NB4 (cell line): ENCODE measurements at regions not wholly inside any gene's neighbourhood (a gene's known extent, or its start where the extent isn't known, plus 50 kb on each side); places are given as distances from the start of the nearest gene placed in this dataset.

Source experiments
- DNase-seq: peaks from one replicate; pipeline ENCODE4 v3.0.0; 2010; ENCODE audit warnings: low read depth
- H3K4me3 ChIP-seq: one replicate; pipeline ENCODE4 v1.5.1; 2011; ENCODE audit warnings: mild to moderate bottlenecking, low read depth, low read length, moderate library complexity
- MYC ChIP-seq: IDR thresholded peaks from 2 replicates; pipeline ENCODE4 v1.6.1; 2011; ENCODE audit warnings: low read depth, low read length
- POLR2A ChIP-seq: IDR thresholded peaks from 2 replicates; pipeline ENCODE4 v1.6.1; 2011; ENCODE audit warnings: mild to moderate bottlenecking; ENCODE audit not compliant: insufficient read length; ENCODE audit errors: extremely low read depth
- TF ChIP-seq, protein P1 (sequence below): IDR thresholded peaks from one replicate; pipeline ENCODE4 v1.5.1; 2012; ENCODE audit warnings: low read depth, low read length
- TF ChIP-seq, protein P2 (sequence below): IDR thresholded peaks from 2 replicates; pipeline ENCODE4 v1.6.1; 2011; ENCODE audit warnings: low read depth, low read length

DNA sequence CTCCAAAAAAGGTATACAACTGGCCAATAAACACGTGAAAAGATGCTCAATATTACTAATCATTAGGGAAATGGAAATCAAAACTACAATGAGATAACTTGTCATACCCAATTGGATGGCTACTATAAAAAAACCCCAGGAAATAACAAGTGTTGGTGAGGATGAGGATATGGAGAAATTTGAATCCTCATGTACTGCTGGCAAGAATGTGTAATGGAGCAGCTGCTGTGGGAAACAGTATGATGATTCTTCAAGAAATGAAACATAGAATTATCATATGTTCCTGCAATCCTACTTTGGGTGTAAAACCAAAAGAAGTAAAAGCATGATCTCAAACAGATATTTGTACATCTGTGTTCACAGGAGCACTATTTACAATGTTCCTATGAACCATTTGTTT is 67.4 kb downstream of the RPLP1 start:
- no peak overlapping the region for H3K4me3 ChIP-seq
- no peak for DNase-seq
- no peak for TF ChIP-seq MYC

DNA sequence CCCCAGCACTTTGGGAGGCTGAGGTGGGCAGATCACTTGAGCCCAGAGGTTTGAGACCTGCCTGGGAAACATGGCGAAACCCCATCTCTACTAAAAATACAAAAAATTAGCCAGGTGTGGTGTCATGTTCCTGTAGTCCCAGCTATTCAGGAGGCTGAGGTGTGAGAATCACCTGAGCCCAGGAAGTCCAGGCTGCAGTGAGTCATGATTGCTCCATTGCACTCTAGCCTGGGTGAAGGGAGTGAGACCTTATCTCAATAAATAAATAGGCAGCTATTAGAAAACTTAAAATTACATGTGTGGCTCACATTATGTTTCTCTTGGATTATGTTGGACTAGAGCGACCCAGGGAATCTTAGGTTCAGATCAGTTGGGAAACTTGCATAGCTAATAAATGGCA is 69.7 kb downstream of the RPLP1 start:
- H3K4me3 ChIP-seq: no peak overlapping the region
- no peak for DNase-seq
- TF ChIP-seq, protein P1, sequence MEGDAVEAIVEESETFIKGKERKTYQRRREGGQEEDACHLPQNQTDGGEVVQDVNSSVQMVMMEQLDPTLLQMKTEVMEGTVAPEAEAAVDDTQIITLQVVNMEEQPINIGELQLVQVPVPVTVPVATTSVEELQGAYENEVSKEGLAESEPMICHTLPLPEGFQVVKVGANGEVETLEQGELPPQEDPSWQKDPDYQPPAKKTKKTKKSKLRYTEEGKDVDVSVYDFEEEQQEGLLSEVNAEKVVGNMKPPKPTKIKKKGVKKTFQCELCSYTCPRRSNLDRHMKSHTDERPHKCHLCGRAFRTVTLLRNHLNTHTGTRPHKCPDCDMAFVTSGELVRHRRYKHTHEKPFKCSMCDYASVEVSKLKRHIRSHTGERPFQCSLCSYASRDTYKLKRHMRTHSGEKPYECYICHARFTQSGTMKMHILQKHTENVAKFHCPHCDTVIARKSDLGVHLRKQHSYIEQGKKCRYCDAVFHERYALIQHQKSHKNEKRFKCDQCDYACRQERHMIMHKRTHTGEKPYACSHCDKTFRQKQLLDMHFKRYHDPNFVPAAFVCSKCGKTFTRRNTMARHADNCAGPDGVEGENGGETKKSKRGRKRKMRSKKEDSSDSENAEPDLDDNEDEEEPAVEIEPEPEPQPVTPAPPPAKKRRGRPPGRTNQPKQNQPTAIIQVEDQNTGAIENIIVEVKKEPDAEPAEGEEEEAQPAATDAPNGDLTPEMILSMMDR: no peak
- TF ChIP-seq MYC: no peak
- no peak for TF ChIP-seq POLR2A
- TF ChIP-seq, protein P2, sequence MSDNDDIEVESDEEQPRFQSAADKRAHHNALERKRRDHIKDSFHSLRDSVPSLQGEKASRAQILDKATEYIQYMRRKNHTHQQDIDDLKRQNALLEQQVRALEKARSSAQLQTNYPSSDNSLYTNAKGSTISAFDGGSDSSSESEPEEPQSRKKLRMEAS: no peak

DNA sequence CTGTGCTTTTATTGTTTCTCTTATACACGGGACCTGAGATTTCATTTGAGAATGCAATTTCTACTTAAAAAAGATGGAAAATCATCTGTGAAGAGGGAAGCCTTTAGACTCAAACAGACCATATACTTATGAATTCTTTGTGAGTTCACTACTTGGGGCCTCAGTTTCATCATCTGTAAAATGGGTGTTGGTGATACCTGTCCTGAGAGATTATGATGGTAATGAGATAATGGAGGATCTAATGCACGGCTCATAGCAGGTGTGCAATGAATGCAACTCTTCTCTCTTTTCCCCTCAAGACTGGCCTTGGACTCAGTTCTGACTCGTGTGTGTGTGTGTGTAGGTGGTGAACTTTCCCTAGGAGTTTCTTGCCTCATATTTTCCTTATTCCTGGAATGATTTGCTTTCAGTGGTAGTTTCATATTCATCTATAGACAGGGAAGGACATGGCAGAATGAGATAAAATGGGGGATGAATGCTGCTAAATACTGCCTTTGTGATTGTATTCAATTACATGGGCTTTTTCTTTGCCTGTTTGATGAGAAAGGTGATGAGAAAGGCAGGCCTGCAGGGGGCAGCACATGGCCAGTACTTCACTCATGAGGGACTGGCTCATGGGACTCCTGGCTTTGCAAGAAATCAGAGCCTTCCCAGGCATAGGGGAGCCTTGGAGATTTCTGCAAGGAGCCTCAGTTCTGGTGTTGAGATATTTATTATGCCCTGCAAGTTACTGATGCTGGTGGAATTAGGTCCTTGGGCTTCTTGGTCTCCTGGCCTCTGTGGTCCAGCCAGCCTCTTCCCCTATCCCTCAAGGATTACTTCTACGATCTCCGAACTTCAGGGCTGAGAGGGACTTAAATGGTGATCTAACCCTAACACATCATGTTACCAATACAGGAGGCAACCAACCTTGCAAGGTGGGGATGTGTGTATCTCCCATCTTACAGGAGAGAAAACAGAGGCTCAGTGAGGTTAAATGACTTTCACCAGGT is 70.7 kb downstream of the RPLP1 start:
- TF ChIP-seq, protein P2: peak; percentile 91
- TF ChIP-seq, protein P1: peak; percentile 77
- TF ChIP-seq POLR2A: no peak
- H3K4me3 ChIP-seq: no peak overlapping the region
- DNase-seq: peak; percentile 77

DNA sequence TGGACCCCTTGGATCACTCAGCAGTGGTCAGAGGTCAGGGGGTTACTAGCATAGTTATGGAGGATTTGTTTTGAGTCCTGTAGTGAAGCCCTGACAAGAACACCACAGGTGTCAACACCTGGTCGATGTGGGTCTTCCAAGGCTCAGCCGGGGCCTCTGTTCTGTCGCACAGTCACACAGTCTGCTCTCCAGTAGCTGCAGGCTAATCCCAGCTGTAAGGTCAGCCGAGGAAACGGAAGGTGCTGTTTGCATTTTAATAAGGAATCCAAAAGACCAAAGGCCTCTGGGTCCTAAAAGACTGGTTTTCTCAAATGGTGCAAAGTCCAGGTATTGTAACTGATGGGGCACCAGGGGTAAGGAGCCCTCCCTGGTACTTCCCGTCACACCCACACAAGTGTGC is 71.7 kb downstream of the RPLP1 start:
- no peak for TF ChIP-seq MYC
- TF ChIP-seq, protein P1: no peak
- no peak overlapping the region for H3K4me3 ChIP-seq

DNA sequence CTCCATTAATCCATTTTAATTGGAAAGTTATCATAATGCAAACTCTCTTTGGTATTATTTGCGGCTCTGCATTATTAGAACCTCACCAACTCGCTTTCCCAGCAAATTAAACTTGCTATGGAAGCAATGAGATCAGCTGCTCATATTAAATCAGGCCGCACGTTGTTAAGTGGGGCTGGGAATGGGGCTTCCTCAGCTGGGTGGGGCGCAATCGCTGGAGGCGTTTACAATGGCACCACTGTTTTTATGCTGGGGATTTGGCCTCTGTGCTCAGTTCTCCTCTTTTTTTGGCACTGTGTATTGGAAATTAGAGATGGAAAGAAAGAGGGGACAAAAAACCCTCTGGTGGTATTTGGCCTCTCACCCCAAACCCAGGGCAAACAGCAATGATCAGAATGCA is 72.2 kb downstream of the RPLP1 start:
- no peak for DNase-seq
- no peak overlapping the region for H3K4me3 ChIP-seq
- TF ChIP-seq MYC (no peak), POLR2A (no peak)
- TF ChIP-seq, protein P2: no peak
- TF ChIP-seq, protein P1: no peak

More for the DNA sequence above, 71.7 kb downstream of the RPLP1 start:
- DNase-seq: no peak

DNA sequence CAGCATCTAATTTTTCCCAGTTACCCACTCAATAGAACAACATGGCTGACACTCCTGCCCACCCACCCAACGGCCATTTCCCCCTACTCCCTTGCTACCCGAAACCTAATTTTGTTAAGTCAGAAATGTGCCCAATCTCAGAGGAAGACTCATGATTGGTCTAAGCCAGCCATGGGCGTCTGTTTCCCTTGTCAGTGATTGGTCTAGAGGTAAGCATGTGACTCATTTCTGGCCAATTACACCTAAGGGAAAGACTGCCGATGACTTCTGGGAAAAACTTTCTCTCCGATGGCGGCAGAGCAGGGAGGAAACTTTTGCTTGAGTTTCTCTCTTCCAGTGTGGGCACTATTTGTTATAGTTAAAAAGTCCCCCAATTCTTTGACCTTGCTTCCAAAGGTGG is 72.9 kb downstream of the RPLP1 start:
- DNase-seq: no peak
- H3K4me3 ChIP-seq: no peak overlapping the region
- TF ChIP-seq, protein P1: no peak
- no peak for TF ChIP-seq MYC
- no peak for TF ChIP-seq POLR2A
- TF ChIP-seq, protein P2: no peak
